Osteoblast (primary cell): ENCODE measurements at regions not wholly inside any gene's neighbourhood (a gene's known extent, or its start where the extent isn't known, plus 50 kb on each side); places are given as distances from the start of the nearest gene placed in this dataset.

ENCODE experiments used
- DNase-seq: peaks from one replicate; pipeline ENCODE4 v3.0.0; 2011; ENCODE audit warnings: low spot score, mixed read lengths; ENCODE audit not compliant: insufficient read length; ENCODE audit errors: missing footprints
- H2AFZ ChIP-seq: 2 replicates; pipeline ENCODE4 v1.6.0; 2011; ENCODE audit warnings: mild to moderate bottlenecking, low read length
- H3K27ac ChIP-seq: 2 replicates; pipeline ENCODE4 v1.5.1; 2011; ENCODE audit warnings: mild to moderate bottlenecking, low read depth, low read length, moderate library complexity
- H3K27me3 ChIP-seq: 2 replicates; pipeline ENCODE4 v1.6.0; 2012; ENCODE audit warnings: mild to moderate bottlenecking, control low read depth, inconsistent platforms, low read length, moderate library complexity; ENCODE audit not compliant: insufficient read depth
- H3K36me3 ChIP-seq: 2 replicates; pipeline ENCODE4 v1.5.1; 2011; ENCODE audit warnings: mild to moderate bottlenecking, low read length, control low read depth, moderate library complexity; ENCODE audit not compliant: insufficient read depth
- H3K4me1 ChIP-seq: 2 replicates; pipeline ENCODE4 v1.5.1; 2011; ENCODE audit warnings: mild to moderate bottlenecking, low read length, control low read depth, moderate library complexity; ENCODE audit not compliant: insufficient read depth
- H3K4me2 ChIP-seq: 2 replicates; pipeline ENCODE4 v1.6.0; 2011; ENCODE audit warnings: mild to moderate bottlenecking, low read length; ENCODE audit not compliant: insufficient read depth
- H3K4me3 ChIP-seq: fragments of 200-600 bp; sonication (generic); 3 replicates; pipeline ENCODE4 v1.5.1; 2012; ENCODE audit warnings: mild to moderate bottlenecking, low read length, inconsistent platforms; ENCODE audit not compliant: insufficient read depth
- H3K79me2 ChIP-seq: 2 replicates; pipeline ENCODE4 v1.6.0; 2012; ENCODE audit warnings: mild to moderate bottlenecking, low read length, control low read depth, inconsistent platforms; ENCODE audit not compliant: insufficient read depth
- H3K9me3 ChIP-seq: 2 replicates; pipeline ENCODE4 v1.5.1; 2011; ENCODE audit warnings: low read depth, low read length, control low read depth
- H4K20me1 ChIP-seq: 2 replicates; pipeline ENCODE4 v1.6.0; 2012; ENCODE audit warnings: mild to moderate bottlenecking, low read length, control low read depth; ENCODE audit not compliant: insufficient read depth
- TF ChIP-seq, protein P1 (sequence below): IDR thresholded peaks from 2 replicates; pipeline ENCODE4 v1.5.1; 2011; ENCODE audit warnings: mild to moderate bottlenecking, low read depth, low read length, moderate library complexity; ENCODE audit errors: extremely low read depth

- Histone ChIP-seq H3K4me3 (no peak overlapping the region), H2AFZ (no peak overlapping the region), H3K4me2 (no peak overlapping the region), H3K27me3 (no peaks in the 10 kb centered on the region), H3K36me3 (no peaks in the 10 kb centered on the region), H3K27ac (no peak overlapping the region), H3K9me3 (peaks cover 3% of the 10 kb centered on the region), H3K4me1 (no peaks in the 10 kb centered on the region), H4K20me1 (no peaks in the 10 kb centered on the region), H3K79me2 (no peaks in the 10 kb centered on the region)
- TF ChIP-seq, protein P1, sequence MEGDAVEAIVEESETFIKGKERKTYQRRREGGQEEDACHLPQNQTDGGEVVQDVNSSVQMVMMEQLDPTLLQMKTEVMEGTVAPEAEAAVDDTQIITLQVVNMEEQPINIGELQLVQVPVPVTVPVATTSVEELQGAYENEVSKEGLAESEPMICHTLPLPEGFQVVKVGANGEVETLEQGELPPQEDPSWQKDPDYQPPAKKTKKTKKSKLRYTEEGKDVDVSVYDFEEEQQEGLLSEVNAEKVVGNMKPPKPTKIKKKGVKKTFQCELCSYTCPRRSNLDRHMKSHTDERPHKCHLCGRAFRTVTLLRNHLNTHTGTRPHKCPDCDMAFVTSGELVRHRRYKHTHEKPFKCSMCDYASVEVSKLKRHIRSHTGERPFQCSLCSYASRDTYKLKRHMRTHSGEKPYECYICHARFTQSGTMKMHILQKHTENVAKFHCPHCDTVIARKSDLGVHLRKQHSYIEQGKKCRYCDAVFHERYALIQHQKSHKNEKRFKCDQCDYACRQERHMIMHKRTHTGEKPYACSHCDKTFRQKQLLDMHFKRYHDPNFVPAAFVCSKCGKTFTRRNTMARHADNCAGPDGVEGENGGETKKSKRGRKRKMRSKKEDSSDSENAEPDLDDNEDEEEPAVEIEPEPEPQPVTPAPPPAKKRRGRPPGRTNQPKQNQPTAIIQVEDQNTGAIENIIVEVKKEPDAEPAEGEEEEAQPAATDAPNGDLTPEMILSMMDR = no peak
- no peak for DNase-seq
Observed at GRCh38 chr20:12211361-12211760, 293.7 kb downstream of the BTBD3 start.

DNA sequence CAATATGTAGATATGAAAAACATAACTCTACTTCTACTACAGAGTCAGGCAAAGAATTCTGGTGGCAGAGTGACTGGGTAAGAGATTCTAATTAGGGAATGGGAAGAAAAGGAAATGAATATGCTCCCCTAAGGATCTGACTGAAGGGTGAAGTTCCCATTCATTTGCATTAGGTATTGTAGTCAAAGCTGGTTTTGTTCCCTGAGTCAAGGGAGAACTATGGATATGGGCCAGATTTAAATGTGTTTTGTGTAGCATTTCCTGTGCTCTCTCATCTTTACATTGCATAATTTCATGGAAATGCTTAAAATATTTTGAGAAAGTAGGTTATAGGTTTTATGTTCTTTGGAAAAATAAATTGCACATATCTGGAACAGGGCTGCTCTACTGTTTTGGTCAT, 299.7 kb downstream of the BTBD3 start:
- no peaks in the 10 kb centered on the region for H4K20me1 ChIP-seq
- no peaks in the 10 kb centered on the region for H3K79me2 ChIP-seq
- no peaks in the 10 kb centered on the region for H3K4me1 ChIP-seq
- H3K36me3 ChIP-seq = no peaks in the 10 kb centered on the region
- H3K9me3 ChIP-seq = peaks cover 3% of the 10 kb centered on the region
- no peaks in the 10 kb centered on the region for H3K27me3 ChIP-seq
- TF ChIP-seq, protein P1 = no peak
- H3K27ac ChIP-seq = no peak overlapping the region
- no peak for DNase-seq
- no peak overlapping the region for H3K4me3 ChIP-seq
- no peak overlapping the region for H3K4me2 ChIP-seq
- no peak overlapping the region for H2AFZ ChIP-seq

- Histone ChIP-seq H3K79me2 (no peaks in the 10 kb centered on the region), H3K36me3 (no peaks in the 10 kb centered on the region), H3K27ac (no peak overlapping the region), H4K20me1 (no peaks in the 10 kb centered on the region), H3K9me3 (peaks cover 3% of the 10 kb centered on the region), H3K4me2 (no peak overlapping the region), H3K4me3 (no peak overlapping the region), H2AFZ (no peak overlapping the region), H3K4me1 (no peaks in the 10 kb centered on the region), H3K27me3 (no peaks in the 10 kb centered on the region)
- no peak for DNase-seq
- TF ChIP-seq, protein P1 = no peak
Observed at GRCh38 chr20:12219798-12220197, 302.1 kb downstream of the BTBD3 start.

DNA sequence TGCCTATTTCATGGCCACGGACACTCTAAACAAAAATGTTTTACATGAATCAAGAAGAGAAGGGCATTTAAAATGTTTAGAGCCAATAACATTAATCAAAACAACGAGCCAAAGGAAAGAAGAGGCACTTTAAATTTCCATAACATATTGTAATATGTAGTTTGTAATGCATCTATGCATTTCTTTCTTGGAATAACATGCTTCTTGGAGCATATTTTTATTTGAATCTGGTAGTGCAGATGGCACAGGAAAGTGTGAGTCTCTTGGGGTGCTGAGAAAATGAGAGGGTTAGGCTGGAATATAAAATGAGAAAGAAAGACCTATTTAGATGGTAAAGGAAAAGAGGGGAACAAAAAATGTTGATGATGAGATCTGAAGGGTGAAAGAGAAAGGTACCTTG, 305.4 kb downstream of the BTBD3 start:
- Histone ChIP-seq H3K4me1 (no peaks in the 10 kb centered on the region), H3K4me3 (no peak overlapping the region), H3K9me3 (no peaks in the 10 kb centered on the region), H2AFZ (no peak overlapping the region), H3K4me2 (no peak overlapping the region), H3K36me3 (no peaks in the 10 kb centered on the region), H3K79me2 (no peaks in the 10 kb centered on the region), H3K27me3 (no peaks in the 10 kb centered on the region), H3K27ac (no peak overlapping the region), H4K20me1 (no peaks in the 10 kb centered on the region)
- no peak for DNase-seq
- TF ChIP-seq, protein P1 = no peak
